SK-N-SH treated with all-trans-retinoic acid at 6 μM for 48 hours (cell line): ENCODE measurements at regions not wholly inside any gene's neighbourhood (a gene's known extent, or its start where the extent isn't known, plus 50 kb on each side); places are given as distances from the start of the nearest gene placed in this dataset.
"Not testable (repeated sequence)": the region's sequence is repeated elsewhere in the genome, so short reads cannot be mapped to it uniquely, and the experiment has no call there.

Experiments
- ATAC-seq: fragments of 200-7000 bp; cut with Tn5 transposase; 3 replicates; pipeline ENCODE4 v1.9.1; 2020; ENCODE audit warnings: mild to moderate bottlenecking, moderate library complexity
- ARNTL ChIP-seq: fragments of 450-650 bp; formaldehyde crosslinking; IDR thresholded peaks from 2 replicates; pipeline ENCODE4 v1.5.0; 2020; ENCODE audit warnings: low read depth, mild to moderate bottlenecking, moderate library complexity, borderline replicate concordance
- CSDC2 ChIP-seq: fragments of 250-450 bp; sonication (Bioruptor Pico); IDR thresholded peaks from 2 replicates; pipeline ENCODE4 v1.5.0; 2020; ENCODE audit warnings: mild to moderate bottlenecking, moderate library complexity
- ESRRG ChIP-seq: fragments of 250-450 bp; sonication (Bioruptor Pico); IDR thresholded peaks from 2 replicates; pipeline ENCODE4 v1.6.1; 2021; ENCODE audit warnings: mild to moderate bottlenecking
- GLIS3 ChIP-seq: fragments of 250-450 bp; sonication (Bioruptor Pico); IDR thresholded peaks from 2 replicates; pipeline ENCODE4 v1.5.0; 2020; ENCODE audit warnings: mild to moderate bottlenecking, moderate library complexity
- ISL1 ChIP-seq: fragments of 250-450 bp; sonication (Bioruptor Pico); IDR thresholded peaks from 2 replicates; pipeline ENCODE4 v2.1.2; 2022; ENCODE audit warnings: mild to moderate bottlenecking, moderate library complexity
- OSR1 ChIP-seq: fragments of 250-450 bp; sonication (Bioruptor Pico); IDR thresholded peaks from 2 replicates; pipeline ENCODE4 v1.8.0; 2022; ENCODE audit warnings: moderate library complexity, mild to moderate bottlenecking, inconsistent platforms
- PPARA ChIP-seq: fragments of 250-450 bp; sonication (Bioruptor Pico); IDR thresholded peaks from 2 replicates; pipeline ENCODE4 v1.5.0; 2020; ENCODE audit warnings: mild to moderate bottlenecking, borderline replicate concordance
- RARB ChIP-seq: fragments of 250-450 bp; sonication (Bioruptor Pico); IDR thresholded peaks from 2 replicates; pipeline ENCODE4 v1.8.0; 2021; ENCODE audit warnings: mild to moderate bottlenecking, moderate library complexity
- SNAI2 ChIP-seq: fragments of 250-450 bp; sonication (Bioruptor Pico); IDR thresholded peaks from 2 replicates; pipeline ENCODE4 v1.5.0; 2020; ENCODE audit warnings: mild to moderate bottlenecking, moderate library complexity
- TCF4 ChIP-seq: fragments of 250-450 bp; sonication (Bioruptor Pico); IDR thresholded peaks from 2 replicates; pipeline ENCODE4 v1.8.0; 2021; ENCODE audit warnings: mild to moderate bottlenecking, moderate library complexity, borderline replicate concordance
- TOX ChIP-seq: fragments of 250-450 bp; sonication (Bioruptor Pico); IDR thresholded peaks from 2 replicates; pipeline ENCODE4 v1.8.0; 2021; ENCODE audit warnings: mild to moderate bottlenecking, moderate library complexity, borderline replicate concordance
- ZFP30 ChIP-seq: fragments of 450-650 bp; formaldehyde crosslinking; IDR thresholded peaks from 2 replicates; pipeline ENCODE4 v1.5.0; 2022; ENCODE audit warnings: mild to moderate bottlenecking, moderate library complexity
- ZNF565 ChIP-seq: fragments of 450-650 bp; formaldehyde crosslinking; conservative IDR thresholded peaks from 2 replicates; pipeline ENCODE4 v1.5.0; 2020; ENCODE audit warnings: low read depth, mild to moderate bottlenecking, moderate library complexity
- ZNF8 ChIP-seq: fragments of 450-650 bp; formaldehyde crosslinking; IDR thresholded peaks from 2 replicates; pipeline ENCODE4 v1.5.0; 2020; ENCODE audit warnings: mild to moderate bottlenecking, moderate library complexity
- TF ChIP-seq, protein P1 (sequence below): fragments of 250-450 bp; sonication (Bioruptor Pico); IDR thresholded peaks from 2 replicates; pipeline ENCODE4 v1.5.0; 2020; ENCODE audit warnings: mild to moderate bottlenecking, moderate library complexity
- TF ChIP-seq, protein P2 (sequence below): fragments of 250-450 bp; sonication (Bioruptor Pico); IDR thresholded peaks from 2 replicates; pipeline ENCODE4 v1.8.0; 2021; ENCODE audit warnings: low read depth, mild to moderate bottlenecking, moderate library complexity, borderline replicate concordance
- TF ChIP-seq, protein P3 (sequence below): fragments of 250-450 bp; sonication (Bioruptor Pico); IDR thresholded peaks from 2 replicates; pipeline ENCODE4 v1.5.1; 2020; ENCODE audit warnings: low read depth, mild to moderate bottlenecking, moderate library complexity
- TF ChIP-seq, protein P4 (sequence below): fragments of 250-450 bp; sonication (Bioruptor Pico); IDR thresholded peaks from 2 replicates; pipeline ENCODE4 v1.5.1; 2021; ENCODE audit warnings: mild to moderate bottlenecking, moderate library complexity

DNA sequence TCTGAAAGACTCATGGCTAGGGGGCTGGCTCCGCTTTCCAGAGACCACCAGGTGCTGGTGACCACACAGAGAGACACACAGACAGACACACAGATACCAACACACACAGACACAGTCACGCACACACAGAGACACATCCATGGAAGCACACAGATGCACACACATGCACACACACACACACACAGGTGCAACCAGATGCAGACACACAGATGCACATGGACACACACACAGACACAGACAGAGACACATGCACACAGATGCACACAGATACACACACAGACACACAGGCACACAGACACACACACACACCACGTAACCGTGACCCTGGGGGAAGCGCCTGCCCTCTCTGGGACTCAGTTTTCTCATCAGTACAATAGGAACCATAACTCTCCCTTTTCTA is 132.2 kb downstream of the WNT7A start:
- TF ChIP-seq, protein P1, sequence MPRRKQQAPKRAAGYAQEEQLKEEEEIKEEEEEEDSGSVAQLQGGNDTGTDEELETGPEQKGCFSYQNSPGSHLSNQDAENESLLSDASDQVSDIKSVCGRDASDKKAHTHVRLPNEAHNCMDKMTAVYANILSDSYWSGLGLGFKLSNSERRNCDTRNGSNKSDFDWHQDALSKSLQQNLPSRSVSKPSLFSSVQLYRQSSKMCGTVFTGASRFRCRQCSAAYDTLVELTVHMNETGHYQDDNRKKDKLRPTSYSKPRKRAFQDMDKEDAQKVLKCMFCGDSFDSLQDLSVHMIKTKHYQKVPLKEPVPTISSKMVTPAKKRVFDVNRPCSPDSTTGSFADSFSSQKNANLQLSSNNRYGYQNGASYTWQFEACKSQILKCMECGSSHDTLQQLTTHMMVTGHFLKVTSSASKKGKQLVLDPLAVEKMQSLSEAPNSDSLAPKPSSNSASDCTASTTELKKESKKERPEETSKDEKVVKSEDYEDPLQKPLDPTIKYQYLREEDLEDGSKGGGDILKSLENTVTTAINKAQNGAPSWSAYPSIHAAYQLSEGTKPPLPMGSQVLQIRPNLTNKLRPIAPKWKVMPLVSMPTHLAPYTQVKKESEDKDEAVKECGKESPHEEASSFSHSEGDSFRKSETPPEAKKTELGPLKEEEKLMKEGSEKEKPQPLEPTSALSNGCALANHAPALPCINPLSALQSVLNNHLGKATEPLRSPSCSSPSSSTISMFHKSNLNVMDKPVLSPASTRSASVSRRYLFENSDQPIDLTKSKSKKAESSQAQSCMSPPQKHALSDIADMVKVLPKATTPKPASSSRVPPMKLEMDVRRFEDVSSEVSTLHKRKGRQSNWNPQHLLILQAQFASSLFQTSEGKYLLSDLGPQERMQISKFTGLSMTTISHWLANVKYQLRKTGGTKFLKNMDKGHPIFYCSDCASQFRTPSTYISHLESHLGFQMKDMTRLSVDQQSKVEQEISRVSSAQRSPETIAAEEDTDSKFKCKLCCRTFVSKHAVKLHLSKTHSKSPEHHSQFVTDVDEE = no peak
- TF ChIP-seq TOX (CRISPR knock-in tag) = no peak
- no peak for TF ChIP-seq PPARA
- no peak for TF ChIP-seq GLIS3 (CRISPR knock-in tag)
- TF ChIP-seq SNAI2 (CRISPR knock-in tag) = no peak
- TF ChIP-seq, all 23 proteins: peak for 0
- ATAC-seq = no peak

DNA sequence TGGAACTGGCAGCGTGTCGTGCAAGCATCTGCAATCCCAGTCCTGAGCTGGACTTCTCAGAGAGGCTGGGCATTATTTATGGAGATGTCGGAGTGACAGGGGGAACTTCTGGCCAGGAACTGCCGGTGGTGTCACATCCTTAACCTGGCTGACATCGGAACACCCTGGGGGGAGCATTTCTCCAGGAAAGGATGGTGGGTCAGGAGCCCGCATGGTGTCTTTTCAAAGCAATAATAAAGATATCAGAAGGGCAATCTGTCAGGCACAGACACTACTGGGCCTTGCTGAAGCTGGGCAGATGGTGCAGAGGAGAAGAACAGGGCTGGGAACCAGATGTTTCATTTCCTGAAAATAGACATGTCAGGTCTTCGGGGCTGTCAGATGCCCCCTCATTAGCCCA is 133.5 kb downstream of the WNT7A start:
- no peak; the same call in 2 of the 3 replicates for ATAC-seq
- no peak for TF ChIP-seq ESRRG (CRISPR knock-in tag)
- no peak for TF ChIP-seq ARNTL
- TF ChIP-seq, protein P2, sequence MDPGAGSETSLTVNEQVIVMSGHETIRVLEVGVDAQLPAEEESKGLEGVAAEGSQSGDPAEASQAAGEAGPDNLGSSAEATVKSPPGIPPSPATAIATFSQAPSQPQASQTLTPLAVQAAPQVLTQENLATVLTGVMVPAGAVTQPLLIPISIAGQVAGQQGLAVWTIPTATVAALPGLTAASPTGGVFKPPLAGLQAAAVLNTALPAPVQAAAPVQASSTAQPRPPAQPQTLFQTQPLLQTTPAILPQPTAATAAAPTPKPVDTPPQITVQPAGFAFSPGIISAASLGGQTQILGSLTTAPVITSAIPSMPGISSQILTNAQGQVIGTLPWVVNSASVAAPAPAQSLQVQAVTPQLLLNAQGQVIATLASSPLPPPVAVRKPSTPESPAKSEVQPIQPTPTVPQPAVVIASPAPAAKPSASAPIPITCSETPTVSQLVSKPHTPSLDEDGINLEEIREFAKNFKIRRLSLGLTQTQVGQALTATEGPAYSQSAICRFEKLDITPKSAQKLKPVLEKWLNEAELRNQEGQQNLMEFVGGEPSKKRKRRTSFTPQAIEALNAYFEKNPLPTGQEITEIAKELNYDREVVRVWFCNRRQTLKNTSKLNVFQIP (CRISPR knock-in tag) = no peak
- peak; percentile 71; the same call in 1 of the 2 replicates for TF ChIP-seq TCF4 (CRISPR knock-in tag)
- TF ChIP-seq SNAI2 (CRISPR knock-in tag) = no peak
- no peak for TF ChIP-seq ISL1 (CRISPR knock-in tag)
- TF ChIP-seq ZNF565 (CRISPR knock-in tag) = no peak

DNA sequence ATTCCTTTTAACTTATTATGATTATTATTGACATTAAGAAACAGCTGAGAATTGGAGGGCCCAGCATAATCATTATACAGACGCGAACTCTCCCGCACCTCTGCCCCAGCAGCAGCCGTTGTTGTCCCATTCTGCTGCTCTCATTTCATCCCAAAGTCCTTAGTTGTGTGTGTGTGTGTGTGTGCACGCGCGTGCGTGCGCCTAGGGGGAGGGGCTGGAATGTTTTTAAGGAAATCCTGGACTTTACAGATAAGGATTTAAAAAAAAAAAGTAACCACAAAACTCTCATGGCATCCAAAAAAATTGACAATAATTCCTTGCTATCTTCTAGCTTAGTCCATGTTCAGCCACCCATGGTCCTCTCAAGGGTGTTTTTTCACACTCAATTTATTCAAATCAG is 134.2 kb downstream of the WNT7A start:
- ATAC-seq = no peak
- TF ChIP-seq, protein P3, sequence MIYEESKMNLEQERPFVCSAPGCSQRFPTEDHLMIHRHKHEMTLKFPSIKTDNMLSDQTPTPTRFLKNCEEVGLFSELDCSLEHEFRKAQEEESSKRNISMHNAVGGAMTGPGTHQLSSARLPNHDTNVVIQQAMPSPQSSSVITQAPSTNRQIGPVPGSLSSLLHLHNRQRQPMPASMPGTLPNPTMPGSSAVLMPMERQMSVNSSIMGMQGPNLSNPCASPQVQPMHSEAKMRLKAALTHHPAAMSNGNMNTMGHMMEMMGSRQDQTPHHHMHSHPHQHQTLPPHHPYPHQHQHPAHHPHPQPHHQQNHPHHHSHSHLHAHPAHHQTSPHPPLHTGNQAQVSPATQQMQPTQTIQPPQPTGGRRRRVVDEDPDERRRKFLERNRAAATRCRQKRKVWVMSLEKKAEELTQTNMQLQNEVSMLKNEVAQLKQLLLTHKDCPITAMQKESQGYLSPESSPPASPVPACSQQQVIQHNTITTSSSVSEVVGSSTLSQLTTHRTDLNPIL (CRISPR knock-in tag) = no peak

DNA sequence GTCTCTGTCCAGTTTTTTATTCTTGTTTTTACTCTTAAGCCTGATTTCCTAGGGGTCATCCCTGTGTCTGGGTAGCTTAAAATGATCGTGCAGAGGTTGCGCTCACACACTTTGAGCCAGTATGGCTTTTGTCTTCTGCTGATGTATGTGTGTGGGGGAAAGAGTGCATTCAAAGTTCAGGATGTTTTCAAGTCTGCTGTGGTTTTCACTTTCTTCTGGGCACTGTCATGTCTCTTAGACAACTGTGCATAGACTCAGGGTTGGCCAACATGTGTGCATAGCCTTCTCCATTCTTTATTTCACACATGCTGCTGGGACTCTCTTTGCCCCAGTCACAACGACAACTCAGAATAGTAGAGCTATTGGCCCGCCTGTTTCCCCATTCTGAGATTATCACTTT is 139.1 kb downstream of the WNT7A start:
- no peak for TF ChIP-seq ARNTL
- TF ChIP-seq, protein P4, sequence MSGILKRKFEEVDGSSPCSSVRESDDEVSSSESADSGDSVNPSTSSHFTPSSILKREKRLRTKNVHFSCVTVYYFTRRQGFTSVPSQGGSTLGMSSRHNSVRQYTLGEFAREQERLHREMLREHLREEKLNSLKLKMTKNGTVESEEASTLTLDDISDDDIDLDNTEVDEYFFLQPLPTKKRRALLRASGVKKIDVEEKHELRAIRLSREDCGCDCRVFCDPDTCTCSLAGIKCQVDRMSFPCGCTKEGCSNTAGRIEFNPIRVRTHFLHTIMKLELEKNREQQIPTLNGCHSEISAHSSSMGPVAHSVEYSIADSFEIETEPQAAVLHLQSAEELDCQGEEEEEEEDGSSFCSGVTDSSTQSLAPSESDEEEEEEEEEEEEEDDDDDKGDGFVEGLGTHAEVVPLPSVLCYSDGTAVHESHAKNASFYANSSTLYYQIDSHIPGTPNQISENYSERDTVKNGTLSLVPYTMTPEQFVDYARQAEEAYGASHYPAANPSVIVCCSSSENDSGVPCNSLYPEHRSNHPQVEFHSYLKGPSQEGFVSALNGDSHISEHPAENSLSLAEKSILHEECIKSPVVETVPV = no peak
- no peak for TF ChIP-seq TOX (CRISPR knock-in tag)
- ATAC-seq = no peak

DNA sequence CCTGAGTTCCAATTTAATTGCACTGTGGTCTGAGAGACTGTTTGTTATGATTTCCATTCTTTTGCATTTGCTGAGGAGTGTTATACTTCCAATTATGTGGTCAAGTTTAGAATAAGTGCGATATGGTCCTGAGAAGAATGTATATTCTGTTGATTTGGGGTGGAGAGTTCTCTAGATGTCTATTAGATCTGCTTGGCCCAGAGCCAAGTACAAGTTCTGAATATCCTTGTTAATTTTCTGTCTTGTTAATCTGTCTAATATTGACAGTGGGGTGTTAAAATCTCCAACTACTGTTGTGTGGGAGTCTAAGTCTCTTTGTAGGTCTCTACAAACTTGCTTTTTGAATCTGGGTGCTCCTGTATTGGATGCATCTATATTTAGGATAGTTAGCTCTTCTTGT is 146.1 kb downstream of the WNT7A start:
- ATAC-seq = not testable (repeated sequence)

DNA sequence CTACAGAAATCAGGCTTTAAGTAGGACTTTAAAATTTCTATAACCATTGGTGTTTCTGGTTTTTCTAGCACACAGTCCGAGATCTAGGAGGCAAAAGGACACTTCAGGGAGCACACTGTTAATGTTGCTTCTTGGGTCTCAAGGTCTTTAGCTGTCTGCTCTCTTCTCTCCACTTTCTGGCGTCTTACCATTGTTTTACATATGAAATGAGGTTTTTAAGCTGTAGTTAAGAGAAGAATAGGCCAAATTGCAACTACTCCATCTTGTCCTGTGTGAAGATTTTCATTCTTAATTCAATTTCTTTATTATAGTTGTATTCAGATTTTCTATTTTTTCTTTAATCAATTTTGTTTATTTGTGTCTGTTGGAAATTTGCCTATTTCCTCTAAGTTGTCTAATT is 151.4 kb downstream of the WNT7A start:
- TF ChIP-seq ISL1 (CRISPR knock-in tag) (no peak), ZNF8 (CRISPR knock-in tag) (no peak), RARB (CRISPR knock-in tag) (no peak), CSDC2 (CRISPR knock-in tag) (no peak), ARNTL (no peak), ZFP30 (no peak), OSR1 (CRISPR knock-in tag) (no peak), ZNF565 (CRISPR knock-in tag) (no peak)
- TF ChIP-seq, protein P1 = no peak
- no peak for ATAC-seq
